K562 (cell line): ENCODE measurements at regions not wholly inside any gene's neighbourhood (a gene's known extent, or its start where the extent isn't known, plus 50 kb on each side); places are given as distances from the start of the nearest gene placed in this dataset.

Experiments used
- ATAC-seq: fragments of 200-7000 bp; cut with Tn5 transposase; 3 replicates; pipeline ENCODE4 v1.9.1; 2020; ENCODE audit warnings: moderate library complexity
- BruUV-seq: library from RNA; stranded (reverse); fragments of 400-500 nt; replicated peaks from 2 replicates; lab custom pipeline; 2021; lab: Mats Ljungman, UMichigan
- CTCF ChIA-PET: fragments of 300-600 bp; formaldehyde crosslinking; extraction: SDS; loops from one replicate; lab custom pipeline; 2021; ENCODE audit warnings: low intra/inter-chr PET ratio; lab: Yijun Ruan, JAX
- POLR2A ChIA-PET: fragments of 300-600, 350-650 bp; sonication (Branson Sonifier 250); formaldehyde crosslinking; extraction: SDS; loops from one replicate; lab custom pipeline; 2021; ENCODE audit warnings: antibody characterized with exemption, inconsistent platforms; lab: Yijun Ruan, JAX
- DNase-seq, 4 experiments: peaks; one replicate each; pipeline versions ENCODE4 v3.0.0 to v3.0.0-alpha.2; 2011 to 2018; ENCODE audit warnings: low spot score in 3 of 4, mixed read lengths in 3 of 4; ENCODE audit errors: extremely low read depth in 1 of 4
- FAIRE-seq: peaks from 2 replicates; lab custom pipeline; 2011; peaks lifted over from hg19 to GRCh38; lab: Jason Lieb, UNC
- H2AFZ ChIP-seq: 2 replicates; pipeline ENCODE4 v1.6.0; 2011; ENCODE audit warnings: low read depth, low read length, control low read depth, inconsistent platforms
- H3K27ac ChIP-seq: fragments of 200-600 bp; 3 replicates; pipeline ENCODE4 v1.8.0; 2011; ENCODE audit warnings: low read depth, mild to moderate bottlenecking, control low read depth, inconsistent platforms, low read length, moderate library complexity, mixed read lengths; ENCODE audit errors: extremely low read depth
- H3K27me3 ChIP-seq, 2 experiments: fragments of 300-600 bp in 1 of 2; 2 replicates in 1 of 2; 3 replicates in 1 of 2; pipeline versions ENCODE4 v1.6.0 to v1.8.0; 2011; ENCODE audit warnings: inconsistent platforms in 2 of 2, low read length in 2 of 2, mild to moderate bottlenecking in 1 of 2, mixed read lengths in 1 of 2, moderate library complexity in 1 of 2; ENCODE audit not compliant: control insufficient read depth in 2 of 2, insufficient read depth in 2 of 2
- H3K36me3 ChIP-seq: fragments of 300-600 bp; 3 replicates; pipeline ENCODE4 v1.8.0; 2011; ENCODE audit warnings: mild to moderate bottlenecking, low read length, inconsistent platforms; ENCODE audit not compliant: control insufficient read depth, insufficient read depth
- H3K4me1 ChIP-seq, 2 experiments: fragments of 200-600 bp in 1 of 2; replicated peaks in 1 of 2; 2 replicates in 1 of 2; 3 replicates in 1 of 2; pipeline versions ENCODE4 v1.5.1 to v1.8.0; 2011; ENCODE audit warnings: inconsistent platforms in 2 of 2, low read length in 2 of 2, mild to moderate bottlenecking in 1 of 2, mixed read lengths in 1 of 2, moderate library complexity in 1 of 2; ENCODE audit not compliant: control insufficient read depth in 2 of 2, insufficient read depth in 2 of 2
- H3K4me2 ChIP-seq: 2 replicates; pipeline ENCODE4 v1.6.1; 2011; ENCODE audit warnings: low read length, control low read depth, inconsistent platforms, mixed read lengths; ENCODE audit not compliant: insufficient read depth
- H3K4me3 ChIP-seq: fragments of 200-600 bp; sonication (generic), shearing (Covaris generic); 2 replicates; pipeline ENCODE4 v1.5.1; 2016; ENCODE audit warnings: control low read depth, inconsistent platforms
- H3K79me2 ChIP-seq: fragments of 200-600 bp; 3 replicates; pipeline ENCODE4 v1.8.0; 2011; ENCODE audit warnings: low read length, inconsistent platforms; ENCODE audit not compliant: control insufficient read depth, insufficient read depth
- H3K9ac ChIP-seq, 2 experiments: 2 replicates each; pipeline versions ENCODE4 v1.6.0 to v1.6.1; 2011; ENCODE audit warnings: low read depth in 2 of 2, low read length in 2 of 2, control low read depth in 1 of 2, inconsistent platforms in 1 of 2, mild to moderate bottlenecking in 1 of 2, mixed read lengths in 1 of 2; ENCODE audit not compliant: insufficient read depth in 1 of 2
- H3K9me1 ChIP-seq: one replicate; pipeline ENCODE4 v1.6.0; 2011; ENCODE audit warnings: inconsistent platforms, mild to moderate bottlenecking, low read length, moderate library complexity; ENCODE audit not compliant: control insufficient read depth, insufficient read depth
- H3K9me3 ChIP-seq: replicated peaks from 2 replicates; pipeline ENCODE4 v1.5.1; 2011; ENCODE audit warnings: low read depth, low read length, inconsistent platforms; ENCODE audit not compliant: control insufficient read depth, insufficient read depth
- H4K20me1 ChIP-seq: replicated peaks from 2 replicates; pipeline ENCODE4 v1.6.1; 2011; ENCODE audit warnings: low read length, inconsistent platforms, mixed read lengths; ENCODE audit not compliant: control insufficient read depth, insufficient read depth
- ESRRA ChIP-seq: fragments of 450-650 bp; IDR thresholded peaks from 2 replicates; pipeline ENCODE4 v1.6.1; 2014; ENCODE audit warnings: low read depth, mild to moderate bottlenecking, moderate library complexity, borderline replicate concordance
- MYBL2 ChIP-seq, 2 experiments: fragments of 450-650 bp in 1 of 2; sonication (generic) in 1 of 2; formaldehyde crosslinking in 1 of 2; IDR thresholded peaks; 2 replicates each; pipeline versions ENCODE4 v1.6.1 to v1.8.1; 2017 to 2022; ENCODE audit warnings: borderline replicate concordance in 1 of 2, inconsistent platforms in 1 of 2, low read depth in 1 of 2, mild to moderate bottlenecking in 1 of 2, missing genetic modification reagents in 1 of 2, moderate library complexity in 1 of 2
- NR2C2 ChIP-seq, 2 experiments: fragments of 200-800 bp in 1 of 2; sonication (Bioruptor generic) in 1 of 2; sonication (generic) in 1 of 2; formaldehyde crosslinking in 1 of 2; IDR thresholded peaks; 2 replicates each; pipeline versions ENCODE4 v1.6.1 to v1.8.0; 2016 to 2022; ENCODE audit warnings: mild to moderate bottlenecking in 1 of 2, missing compliant biosample characterization in 1 of 2, missing genetic modification characterization in 1 of 2, missing genetic modification reagents in 1 of 2
- PHF20 ChIP-seq: fragments of 450-650 bp; IDR thresholded peaks from 2 replicates; pipeline ENCODE4 v1.6.1; 2018; ENCODE audit not compliant: partially characterized antibody
- WGBS: fragments of 100-300 bp; shearing (Covaris generic); methylation state at CpG from one replicate; pipeline ENCODE4 v1.1.6; 2016; ENCODE audit warnings: low coverage, mixed read lengths; ENCODE audit not compliant: insufficient coverage; ENCODE audit errors: missing lambda C conversion rate; 5-methylcytosine and 5-hydroxymethylcytosine counted together
- in situ Hi-C: fragments of 300-500 bp; cut with MboI; formaldehyde crosslinking; loops from 4 replicates; pipeline ENCODE4 v1.15.0; 2018; ENCODE audit warnings: inconsistent platforms, mixed read lengths
- intact Hi-C: fragments of 100-400 bp; cut with micrococcal nuclease; formaldehyde crosslinking; loops from 2 replicates; pipeline ENCODE4 v1.14.2; 2022
- TF ChIP-seq, protein P1 (sequence below): fragments of 450-650 bp; IDR thresholded peaks from 2 replicates; pipeline ENCODE4 v1.6.1; 2016; ENCODE audit warnings: low read depth

DNA sequence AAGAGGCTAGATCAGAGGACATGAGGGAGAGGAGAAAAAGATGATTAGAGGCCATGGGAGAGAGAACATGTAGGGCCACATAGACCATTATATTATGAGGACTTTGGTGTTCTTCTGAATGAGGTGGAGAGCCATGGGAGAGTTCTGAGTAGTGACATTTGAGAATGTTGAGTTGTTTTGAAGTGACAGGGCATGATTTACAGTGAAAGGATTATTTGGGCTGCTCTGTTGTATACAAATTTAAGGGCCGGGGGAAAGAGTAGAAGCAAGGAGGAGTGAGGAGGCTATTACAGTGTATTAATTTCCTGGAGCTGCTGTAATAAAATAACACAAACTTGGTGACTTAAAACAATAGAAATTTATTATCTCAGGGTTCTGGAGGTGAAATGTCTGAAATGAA lies 102.5 kb upstream of the RGS4 start:
- H2AFZ ChIP-seq: no peak overlapping the region
- FAIRE-seq: no peak
- H3K27ac ChIP-seq: no peak overlapping the region
- no peaks in the 10 kb centered on the region for H3K36me3 ChIP-seq
- in situ Hi-C loops (no loop called here), intact Hi-C loops (no loop called here)
- no peak overlapping the region for H3K4me3 ChIP-seq
- H4K20me1 ChIP-seq: no peaks in the 10 kb centered on the region
- no TSS peak for BruUV-seq
- WGBS: 0% methylated on average over 1 of the region's 1 CpG
- ChIA-PET POLR2A (no interaction called here), CTCF (no interaction called here)
- H3K4me1 ChIP-seq: no peaks in the 10 kb centered on the region
- no peak for ATAC-seq
- no peaks in the 10 kb centered on the region for H3K27me3 ChIP-seq
- DNase-seq: no peak
- no peak overlapping the region for H3K9ac ChIP-seq
- TF ChIP-seq ESRRA (no peak), NR2C2 (CRISPR knock-in tag; IDR thresholded peaks at IDR 0.05) (no peak), NR2C2 (tag; IDR thresholded peaks at IDR 0.05) (no peak), MYBL2 (IDR thresholded peaks at IDR 0.05; ENCODE audit: low read depth) (no peak), MYBL2 (CRISPR knock-in tag; IDR thresholded peaks at IDR 0.05; ENCODE audit: borderline replicate concordance) (no peak), PHF20 (no peak)
- TF ChIP-seq, protein P1, sequence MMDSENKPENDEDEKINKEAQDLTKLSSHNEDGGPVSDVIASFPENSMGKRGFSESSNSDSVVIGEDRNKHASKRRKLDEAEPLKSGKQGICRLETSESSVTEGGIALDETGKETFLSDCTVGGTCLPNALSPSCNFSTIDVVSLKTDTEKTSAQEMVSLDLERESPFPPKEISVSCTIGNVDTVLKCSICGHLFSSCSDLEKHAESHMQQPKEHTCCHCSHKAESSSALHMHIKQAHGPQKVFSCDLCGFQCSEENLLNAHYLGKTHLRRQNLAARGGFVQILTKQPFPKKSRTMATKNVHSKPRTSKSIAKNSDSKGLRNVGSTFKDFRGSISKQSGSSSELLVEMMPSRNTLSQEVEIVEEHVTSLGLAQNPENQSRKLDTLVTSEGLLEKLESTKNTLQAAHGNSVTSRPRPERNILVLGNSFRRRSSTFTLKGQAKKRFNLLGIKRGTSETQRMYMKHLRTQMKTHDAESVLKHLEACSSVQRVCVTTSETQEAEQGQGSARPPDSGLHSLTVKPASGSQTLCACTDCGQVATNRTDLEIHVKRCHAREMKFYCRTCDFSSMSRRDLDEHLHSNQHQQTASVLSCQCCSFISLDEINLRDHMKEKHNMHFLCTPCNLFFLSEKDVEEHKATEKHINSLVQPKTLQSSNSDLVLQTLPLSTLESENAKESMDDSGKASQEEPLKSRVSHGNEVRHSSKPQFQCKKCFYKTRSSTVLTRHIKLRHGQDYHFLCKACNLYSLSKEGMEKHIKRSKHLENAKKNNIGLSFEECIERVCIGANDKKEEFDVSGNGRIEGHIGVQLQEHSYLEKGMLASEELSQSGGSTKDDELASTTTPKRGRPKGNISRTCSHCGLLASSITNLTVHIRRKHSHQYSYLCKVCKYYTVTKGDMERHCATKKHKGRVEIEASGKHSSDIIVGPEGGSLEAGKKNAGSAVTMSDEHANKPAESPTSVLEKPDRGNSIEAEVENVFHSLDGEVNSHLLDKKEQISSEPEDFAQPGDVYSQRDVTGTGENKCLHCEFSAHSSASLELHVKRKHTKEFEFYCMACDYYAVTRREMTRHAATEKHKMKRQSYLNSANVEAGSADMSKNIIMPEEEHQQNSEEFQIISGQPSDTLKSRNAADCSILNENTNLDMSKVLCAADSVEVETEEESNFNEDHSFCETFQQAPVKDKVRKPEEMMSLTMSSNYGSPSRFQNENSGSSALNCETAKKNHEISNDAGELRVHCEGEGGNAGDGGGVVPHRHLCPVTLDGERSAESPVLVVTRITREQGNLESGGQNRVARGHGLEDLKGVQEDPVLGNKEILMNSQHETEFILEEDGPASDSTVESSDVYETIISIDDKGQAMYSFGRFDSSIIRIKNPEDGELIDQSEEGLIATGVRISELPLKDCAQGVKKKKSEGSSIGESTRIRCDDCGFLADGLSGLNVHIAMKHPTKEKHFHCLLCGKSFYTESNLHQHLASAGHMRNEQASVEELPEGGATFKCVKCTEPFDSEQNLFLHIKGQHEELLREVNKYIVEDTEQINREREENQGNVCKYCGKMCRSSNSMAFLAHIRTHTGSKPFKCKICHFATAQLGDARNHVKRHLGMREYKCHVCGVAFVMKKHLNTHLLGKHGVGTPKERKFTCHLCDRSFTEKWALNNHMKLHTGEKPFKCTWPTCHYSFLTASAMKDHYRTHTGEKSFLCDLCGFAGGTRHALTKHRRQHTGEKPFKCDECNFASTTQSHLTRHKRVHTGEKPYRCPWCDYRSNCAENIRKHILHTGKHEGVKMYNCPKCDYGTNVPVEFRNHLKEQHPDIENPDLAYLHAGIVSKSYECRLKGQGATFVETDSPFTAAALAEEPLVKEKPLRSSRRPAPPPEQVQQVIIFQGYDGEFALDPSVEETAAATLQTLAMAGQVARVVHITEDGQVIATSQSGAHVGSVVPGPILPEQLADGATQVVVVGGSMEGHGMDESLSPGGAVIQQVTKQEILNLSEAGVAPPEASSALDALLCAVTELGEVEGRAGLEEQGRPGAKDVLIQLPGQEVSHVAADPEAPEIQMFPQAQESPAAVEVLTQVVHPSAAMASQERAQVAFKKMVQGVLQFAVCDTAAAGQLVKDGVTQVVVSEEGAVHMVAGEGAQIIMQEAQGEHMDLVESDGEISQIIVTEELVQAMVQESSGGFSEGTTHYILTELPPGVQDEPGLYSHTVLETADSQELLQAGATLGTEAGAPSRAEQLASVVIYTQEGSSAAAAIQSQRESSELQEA: no peak
- H3K79me2 ChIP-seq: no peaks in the 10 kb centered on the region
- no peaks in the 10 kb centered on the region for H3K9me1 ChIP-seq
- no peak overlapping the region for H3K4me2 ChIP-seq
- H3K9me3 ChIP-seq: no peaks in the 10 kb centered on the region
